ENCODE measurements at regions not wholly inside any gene's neighbourhood (a gene's known extent, or its start where the extent isn't known, plus 50 kb on each side); places are given as distances from the start of the nearest gene placed in this dataset.

DNA sequence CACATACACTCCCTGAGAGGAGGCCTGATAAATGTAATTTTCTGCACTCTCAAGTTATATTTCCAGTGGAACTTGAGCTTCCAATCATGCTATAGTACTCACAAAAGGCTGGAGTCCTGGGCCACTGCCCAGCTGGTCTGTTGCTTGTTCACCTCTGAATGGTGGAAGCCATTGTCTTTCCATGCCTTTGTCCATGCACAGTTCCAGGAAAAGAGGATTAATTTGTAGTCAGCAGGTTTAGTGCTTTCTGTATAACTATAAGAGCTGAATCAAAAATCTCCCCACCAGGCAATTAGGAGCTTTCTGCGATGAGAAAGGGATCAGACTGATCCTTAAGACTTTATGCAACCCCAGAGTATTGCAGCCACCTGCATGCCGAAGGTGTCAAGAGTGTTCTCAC, 195.4 kb upstream of the PGRMC2 start:
- TF ChIP-seq, protein P1, sequence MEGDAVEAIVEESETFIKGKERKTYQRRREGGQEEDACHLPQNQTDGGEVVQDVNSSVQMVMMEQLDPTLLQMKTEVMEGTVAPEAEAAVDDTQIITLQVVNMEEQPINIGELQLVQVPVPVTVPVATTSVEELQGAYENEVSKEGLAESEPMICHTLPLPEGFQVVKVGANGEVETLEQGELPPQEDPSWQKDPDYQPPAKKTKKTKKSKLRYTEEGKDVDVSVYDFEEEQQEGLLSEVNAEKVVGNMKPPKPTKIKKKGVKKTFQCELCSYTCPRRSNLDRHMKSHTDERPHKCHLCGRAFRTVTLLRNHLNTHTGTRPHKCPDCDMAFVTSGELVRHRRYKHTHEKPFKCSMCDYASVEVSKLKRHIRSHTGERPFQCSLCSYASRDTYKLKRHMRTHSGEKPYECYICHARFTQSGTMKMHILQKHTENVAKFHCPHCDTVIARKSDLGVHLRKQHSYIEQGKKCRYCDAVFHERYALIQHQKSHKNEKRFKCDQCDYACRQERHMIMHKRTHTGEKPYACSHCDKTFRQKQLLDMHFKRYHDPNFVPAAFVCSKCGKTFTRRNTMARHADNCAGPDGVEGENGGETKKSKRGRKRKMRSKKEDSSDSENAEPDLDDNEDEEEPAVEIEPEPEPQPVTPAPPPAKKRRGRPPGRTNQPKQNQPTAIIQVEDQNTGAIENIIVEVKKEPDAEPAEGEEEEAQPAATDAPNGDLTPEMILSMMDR (conservative IDR thresholded peaks at IDR 0.05): no peak
- Mint-ChIP-seq H3K27ac (no peak overlapping the region), H3K4me3 (no peak overlapping the region), H3K9me3 (peaks cover 18% of the 10 kb centered on the region), H3K36me3 (no peaks in the 10 kb centered on the region), H3K4me1 (ENCODE audit: unreplicated experiment) (peaks cover 6% of the 10 kb centered on the region), H3K27me3 (no peaks in the 10 kb centered on the region)
- DNase-seq (ENCODE audit: extremely low spot score, unreplicated experiment): no peak

DNA sequence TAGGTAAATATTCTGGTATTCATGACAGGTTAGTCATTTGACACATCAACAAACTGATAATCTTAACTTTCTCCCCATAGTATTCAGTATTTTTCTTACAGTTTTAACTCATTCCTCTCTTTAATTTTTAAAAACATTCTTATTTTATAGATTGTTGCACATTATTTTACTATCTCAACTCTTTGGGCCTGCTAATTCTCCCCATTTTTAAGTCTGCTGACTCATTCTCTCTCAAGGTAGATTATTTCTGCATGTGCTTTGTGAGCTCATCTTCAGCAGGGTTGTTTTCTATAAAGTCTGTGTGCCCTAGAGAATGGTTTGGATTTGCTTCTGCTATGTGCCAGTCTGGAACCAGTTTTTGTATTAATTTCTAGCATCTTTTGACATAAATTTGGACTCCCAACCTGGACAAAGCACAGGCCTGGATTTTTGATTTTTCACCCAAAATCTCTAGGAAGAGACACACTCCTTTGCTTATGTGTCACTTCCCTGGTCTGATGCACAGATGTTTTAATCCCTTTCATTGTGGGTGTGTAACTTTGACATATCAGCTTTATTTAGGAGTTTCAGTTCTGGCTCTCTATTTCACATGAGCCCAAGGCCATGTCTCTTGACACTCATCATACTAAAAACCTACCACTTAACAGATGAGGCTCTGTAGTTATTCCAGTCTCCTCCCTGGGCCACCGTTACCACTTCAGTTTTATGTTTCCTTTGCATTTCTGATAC, 194.3 kb upstream of the PGRMC2 start:
- peaks cover 6% of the 10 kb centered on the region for H3K4me1 Mint-ChIP-seq (ENCODE audit: unreplicated experiment)
- TF ChIP-seq, protein P1 (conservative IDR thresholded peaks at IDR 0.05): no peak
- H3K27me3 Mint-ChIP-seq: no peaks in the 10 kb centered on the region
- H3K9me3 Mint-ChIP-seq: peaks cover 18% of the 10 kb centered on the region
- no peak overlapping the region for H3K4me3 Mint-ChIP-seq
- no peak overlapping the region for H3K27ac Mint-ChIP-seq
- no peak for DNase-seq (ENCODE audit: extremely low spot score, unreplicated experiment)
- no peaks in the 10 kb centered on the region for H3K36me3 Mint-ChIP-seq

DNA sequence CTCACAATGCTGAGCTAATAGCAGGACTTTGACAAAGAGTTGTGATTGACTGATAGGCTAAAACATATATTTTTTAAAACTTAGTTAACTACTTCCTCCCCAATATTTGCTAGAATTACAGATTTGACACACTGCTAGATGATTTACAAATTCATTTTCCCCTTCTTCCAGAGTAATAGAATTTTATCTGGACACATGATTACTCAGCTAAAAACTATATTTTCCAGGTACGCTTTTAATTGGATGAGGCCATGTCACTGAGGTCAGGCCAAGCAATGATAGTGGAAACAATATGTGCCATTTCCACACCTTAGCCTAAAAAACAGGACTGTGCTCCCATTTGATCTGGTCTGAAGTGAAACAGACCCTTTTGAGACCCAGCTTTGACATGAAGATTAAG, 193.3 kb upstream of the PGRMC2 start:
- Mint-ChIP-seq H3K36me3 (no peaks in the 10 kb centered on the region), H3K4me3 (no peak overlapping the region), H3K27ac (no peak overlapping the region), H3K27me3 (no peaks in the 10 kb centered on the region), H3K4me1 (ENCODE audit: unreplicated experiment) (peaks cover 6% of the 10 kb centered on the region), H3K9me3 (peaks cover 12% of the 10 kb centered on the region)
- DNase-seq (ENCODE audit: extremely low spot score, unreplicated experiment): no peak
- TF ChIP-seq, protein P1 (conservative IDR thresholded peaks at IDR 0.05): no peak

DNA sequence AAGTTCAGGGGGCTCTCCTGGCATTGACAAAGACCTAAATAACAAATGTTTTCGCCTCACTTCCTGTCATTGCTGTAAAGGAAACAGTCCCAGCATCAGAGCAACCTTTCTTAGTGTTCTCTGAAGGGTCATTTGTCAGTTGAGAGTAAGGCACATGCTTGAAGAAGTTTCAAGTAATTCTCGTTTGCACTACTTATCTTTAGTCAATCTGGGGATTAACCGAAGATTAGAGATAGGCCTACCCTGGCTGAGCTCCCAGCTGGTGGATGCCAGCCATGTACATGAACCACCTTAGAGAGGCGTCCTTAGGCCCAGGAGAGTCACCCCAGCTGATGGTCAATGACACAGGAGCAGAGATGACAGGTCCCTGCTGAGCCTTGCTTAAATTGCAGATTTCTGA, 189.9 kb upstream of the PGRMC2 start:
- H3K9me3 Mint-ChIP-seq: no peaks in the 10 kb centered on the region
- no peaks in the 10 kb centered on the region for H3K4me1 Mint-ChIP-seq (ENCODE audit: unreplicated experiment)
- no peak for DNase-seq (ENCODE audit: extremely low spot score, unreplicated experiment)
- peaks cover 3% of the 10 kb centered on the region for H3K36me3 Mint-ChIP-seq
- no peak overlapping the region for H3K4me3 Mint-ChIP-seq
- H3K27ac Mint-ChIP-seq: no peak overlapping the region
- TF ChIP-seq, protein P1 (conservative IDR thresholded peaks at IDR 0.05): no peak
- no peaks in the 10 kb centered on the region for H3K27me3 Mint-ChIP-seq

DNA sequence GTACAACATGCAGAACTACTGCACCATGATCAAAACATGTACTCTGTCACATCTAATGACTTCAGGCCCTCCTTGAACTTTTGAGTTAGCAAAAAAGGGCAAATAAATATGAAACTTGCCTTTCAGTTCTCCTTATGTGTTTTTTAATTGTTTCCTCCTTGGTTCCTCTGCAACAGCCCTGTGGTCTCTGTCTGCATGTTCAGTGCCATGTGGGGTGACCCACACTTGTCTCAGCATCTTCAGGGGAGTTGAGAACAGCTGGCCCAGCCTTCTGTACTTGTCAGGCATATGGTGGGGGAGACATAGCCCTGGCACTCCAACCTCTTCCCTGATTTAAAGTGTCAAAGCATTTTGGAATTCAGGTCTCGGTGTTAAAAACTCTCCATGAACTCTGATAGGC, 188.0 kb upstream of the PGRMC2 start:
- H3K27ac Mint-ChIP-seq: no peak overlapping the region
- DNase-seq (ENCODE audit: extremely low spot score, unreplicated experiment): no peak
- H3K27me3 Mint-ChIP-seq: no peaks in the 10 kb centered on the region
- H3K4me1 Mint-ChIP-seq (ENCODE audit: unreplicated experiment): no peaks in the 10 kb centered on the region
- TF ChIP-seq, protein P1 (conservative IDR thresholded peaks at IDR 0.05): no peak
- H3K36me3 Mint-ChIP-seq: peaks cover 3% of the 10 kb centered on the region
- no peaks in the 10 kb centered on the region for H3K9me3 Mint-ChIP-seq
- no peak overlapping the region for H3K4me3 Mint-ChIP-seq

All from type B pancreatic cell (in vitro differentiated cells).